Panc1 (cell line): ENCODE measurements at regions not wholly inside any gene's neighbourhood (a gene's known extent, or its start where the extent isn't known, plus 50 kb on each side); places are given as distances from the start of the nearest gene placed in this dataset.

ENCODE experiments used
- POLR2AphosphoS5 ChIP-seq: IDR thresholded peaks from 2 replicates; pipeline ENCODE4 v1.6.1; 2012; ENCODE audit warnings: mild to moderate bottlenecking, low read depth, low read length, moderate library complexity
- SIN3A ChIP-seq: IDR thresholded peaks from 2 replicates; pipeline ENCODE4 v1.6.1; 2012; ENCODE audit warnings: low read depth, mild to moderate bottlenecking, low read length, moderate library complexity, borderline replicate concordance; ENCODE audit not compliant: insufficient read depth
- TF ChIP-seq, protein P1 (sequence below): fragments of 450-650 bp; IDR thresholded peaks from 2 replicates; pipeline ENCODE4 v1.5.1; 2017; ENCODE audit warnings: mild to moderate bottlenecking
- TF ChIP-seq, protein P2 (sequence below), 2 experiments: IDR thresholded peaks; 2 replicates each; pipeline ENCODE4 v1.6.1; 2011 to 2012; ENCODE audit warnings: low read depth in 2 of 2, control low read depth in 1 of 2, low read length in 1 of 2, mild to moderate bottlenecking in 1 of 2, moderate library complexity in 1 of 2; ENCODE audit not compliant: insufficient read depth in 1 of 2

DNA sequence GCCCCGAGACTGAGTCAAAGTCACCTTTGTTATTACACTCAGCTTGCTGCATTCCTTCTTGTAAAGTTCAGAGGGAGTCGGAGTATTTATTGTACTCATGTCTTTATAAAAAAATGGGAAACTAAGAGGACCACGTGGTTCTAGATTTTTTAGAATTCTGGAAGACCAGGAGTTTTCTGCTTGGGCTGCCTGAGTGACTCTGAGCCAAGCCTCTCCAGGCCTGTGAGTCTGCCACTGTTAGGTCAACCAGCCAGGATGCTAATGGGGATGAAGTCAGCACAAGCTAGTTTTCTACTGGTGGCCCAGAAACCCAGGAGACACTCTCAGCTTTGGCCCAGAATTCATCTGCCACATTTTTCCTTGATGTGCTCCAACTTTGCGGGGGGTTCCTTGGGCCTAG lies 453.5 kb upstream of the SULF2 start:
- no peak for TF ChIP-seq SIN3A
- TF ChIP-seq, protein P1, sequence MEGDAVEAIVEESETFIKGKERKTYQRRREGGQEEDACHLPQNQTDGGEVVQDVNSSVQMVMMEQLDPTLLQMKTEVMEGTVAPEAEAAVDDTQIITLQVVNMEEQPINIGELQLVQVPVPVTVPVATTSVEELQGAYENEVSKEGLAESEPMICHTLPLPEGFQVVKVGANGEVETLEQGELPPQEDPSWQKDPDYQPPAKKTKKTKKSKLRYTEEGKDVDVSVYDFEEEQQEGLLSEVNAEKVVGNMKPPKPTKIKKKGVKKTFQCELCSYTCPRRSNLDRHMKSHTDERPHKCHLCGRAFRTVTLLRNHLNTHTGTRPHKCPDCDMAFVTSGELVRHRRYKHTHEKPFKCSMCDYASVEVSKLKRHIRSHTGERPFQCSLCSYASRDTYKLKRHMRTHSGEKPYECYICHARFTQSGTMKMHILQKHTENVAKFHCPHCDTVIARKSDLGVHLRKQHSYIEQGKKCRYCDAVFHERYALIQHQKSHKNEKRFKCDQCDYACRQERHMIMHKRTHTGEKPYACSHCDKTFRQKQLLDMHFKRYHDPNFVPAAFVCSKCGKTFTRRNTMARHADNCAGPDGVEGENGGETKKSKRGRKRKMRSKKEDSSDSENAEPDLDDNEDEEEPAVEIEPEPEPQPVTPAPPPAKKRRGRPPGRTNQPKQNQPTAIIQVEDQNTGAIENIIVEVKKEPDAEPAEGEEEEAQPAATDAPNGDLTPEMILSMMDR = no peak
- TF ChIP-seq, protein P2, sequence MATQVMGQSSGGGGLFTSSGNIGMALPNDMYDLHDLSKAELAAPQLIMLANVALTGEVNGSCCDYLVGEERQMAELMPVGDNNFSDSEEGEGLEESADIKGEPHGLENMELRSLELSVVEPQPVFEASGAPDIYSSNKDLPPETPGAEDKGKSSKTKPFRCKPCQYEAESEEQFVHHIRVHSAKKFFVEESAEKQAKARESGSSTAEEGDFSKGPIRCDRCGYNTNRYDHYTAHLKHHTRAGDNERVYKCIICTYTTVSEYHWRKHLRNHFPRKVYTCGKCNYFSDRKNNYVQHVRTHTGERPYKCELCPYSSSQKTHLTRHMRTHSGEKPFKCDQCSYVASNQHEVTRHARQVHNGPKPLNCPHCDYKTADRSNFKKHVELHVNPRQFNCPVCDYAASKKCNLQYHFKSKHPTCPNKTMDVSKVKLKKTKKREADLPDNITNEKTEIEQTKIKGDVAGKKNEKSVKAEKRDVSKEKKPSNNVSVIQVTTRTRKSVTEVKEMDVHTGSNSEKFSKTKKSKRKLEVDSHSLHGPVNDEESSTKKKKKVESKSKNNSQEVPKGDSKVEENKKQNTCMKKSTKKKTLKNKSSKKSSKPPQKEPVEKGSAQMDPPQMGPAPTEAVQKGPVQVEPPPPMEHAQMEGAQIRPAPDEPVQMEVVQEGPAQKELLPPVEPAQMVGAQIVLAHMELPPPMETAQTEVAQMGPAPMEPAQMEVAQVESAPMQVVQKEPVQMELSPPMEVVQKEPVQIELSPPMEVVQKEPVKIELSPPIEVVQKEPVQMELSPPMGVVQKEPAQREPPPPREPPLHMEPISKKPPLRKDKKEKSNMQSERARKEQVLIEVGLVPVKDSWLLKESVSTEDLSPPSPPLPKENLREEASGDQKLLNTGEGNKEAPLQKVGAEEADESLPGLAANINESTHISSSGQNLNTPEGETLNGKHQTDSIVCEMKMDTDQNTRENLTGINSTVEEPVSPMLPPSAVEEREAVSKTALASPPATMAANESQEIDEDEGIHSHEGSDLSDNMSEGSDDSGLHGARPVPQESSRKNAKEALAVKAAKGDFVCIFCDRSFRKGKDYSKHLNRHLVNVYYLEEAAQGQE (IDR thresholded peaks at IDR 0.05; ENCODE audit: insufficient read depth in 1 of 2, low read depth in 2 of 2, low read length in 1 of 2) = no peak
- TF ChIP-seq POLR2AphosphoS5 = no peak
